Nephron (organoid): ENCODE measurements at regions not wholly inside any gene's neighbourhood (a gene's known extent, or its start where the extent isn't known, plus 50 kb on each side); places are given as distances from the start of the nearest gene placed in this dataset.

Experiments
- H3K27ac Mint-ChIP-seq, 3 experiments: 2 replicates each; pipeline ENCODE4 v1.8.0; 2020; ENCODE audit warnings: mixed read lengths in 3 of 3, mild to moderate bottlenecking in 2 of 3, moderate library complexity in 1 of 3
- H3K27me3 Mint-ChIP-seq: 2 replicates; pipeline ENCODE4 v1.8.0; 2021; ENCODE audit warnings: low read depth, mild to moderate bottlenecking, moderate library complexity, mixed read lengths
- H3K36me3 Mint-ChIP-seq: 2 replicates; pipeline ENCODE4 v1.8.0; 2020; ENCODE audit warnings: low read depth, mixed read lengths
- H3K4me1 Mint-ChIP-seq: 2 replicates; pipeline ENCODE4 v1.8.0; 2020; ENCODE audit warnings: mixed read lengths
- H3K4me3 Mint-ChIP-seq, 3 experiments: 2 replicates each; pipeline ENCODE4 v1.8.0; 2020; ENCODE audit warnings: mild to moderate bottlenecking in 3 of 3, mixed read lengths in 3 of 3, moderate library complexity in 2 of 3
- H3K9me3 Mint-ChIP-seq: 2 replicates; pipeline ENCODE4 v1.8.0; 2020; ENCODE audit warnings: mixed read lengths
- CTCF ChIP-seq, 3 experiments: fragments of 200-600 bp; sonication (generic); IDR thresholded peaks; one replicate each; pipeline ENCODE4 v1.5.0; 2021; ENCODE audit warnings: antibody characterized with exemption in 3 of 3; ENCODE audit not compliant: unreplicated experiment in 3 of 3

GRCh38 chr1:192418552-192419285, 101.9 kb downstream of the RGS21 start:
- no peak for TF ChIP-seq CTCF (IDR thresholded peaks at IDR 0.05; ENCODE audit: unreplicated experiment in 3 of 3)

GRCh38 chr1:192430644-192431043, 113.9 kb downstream of the RGS21 start:
- Mint-ChIP-seq H3K36me3 (peaks cover 4% of the 10 kb centered on the region), H3K27me3 (no peaks in the 10 kb centered on the region), H3K4me3 (no peak overlapping the region), H3K27ac (no peak overlapping the region), H3K9me3 (peaks cover 18% of the 10 kb centered on the region), H3K4me1 (no peaks in the 10 kb centered on the region)
- no peak for TF ChIP-seq CTCF (IDR thresholded peaks at IDR 0.05; ENCODE audit: unreplicated experiment in 3 of 3)

More at GRCh38 chr1:192418552-192419285, 101.9 kb downstream of the RGS21 start:
- no peaks in the 10 kb centered on the region for H3K27me3 Mint-ChIP-seq
- H3K27ac Mint-ChIP-seq, result no peak overlapping the region
- no peaks in the 10 kb centered on the region for H3K9me3 Mint-ChIP-seq
- H3K4me1 Mint-ChIP-seq, result no peaks in the 10 kb centered on the region
- H3K36me3 Mint-ChIP-seq, result no peaks in the 10 kb centered on the region
- H3K4me3 Mint-ChIP-seq, result no peak overlapping the region

GRCh38 chr1:192435704-192436103, 118.9 kb downstream of the RGS21 start:
- Mint-ChIP-seq H3K27ac (no peak overlapping the region), H3K9me3 (peaks cover 3% of the 10 kb centered on the region), H3K36me3 (no peaks in the 10 kb centered on the region), H3K4me1 (no peaks in the 10 kb centered on the region), H3K4me3 (no peak overlapping the region), H3K27me3 (no peaks in the 10 kb centered on the region)
- TF ChIP-seq CTCF (IDR thresholded peaks at IDR 0.05; ENCODE audit: unreplicated experiment in 3 of 3), result no peak

GRCh38 chr1:192436441-192437078, 119.8 kb downstream of the RGS21 start:
- H3K4me1 Mint-ChIP-seq, result no peaks in the 10 kb centered on the region
- H3K27ac Mint-ChIP-seq, result no peak overlapping the region
- H3K36me3 Mint-ChIP-seq, result no peaks in the 10 kb centered on the region
- H3K27me3 Mint-ChIP-seq, result no peaks in the 10 kb centered on the region
- H3K4me3 Mint-ChIP-seq, result no peak overlapping the region
- TF ChIP-seq CTCF (IDR thresholded peaks at IDR 0.05; ENCODE audit: unreplicated experiment in 3 of 3), result no peak
- H3K9me3 Mint-ChIP-seq, result peaks cover 2% of the 10 kb centered on the region

- no peak overlapping the region for H3K27ac Mint-ChIP-seq
- H3K9me3 Mint-ChIP-seq, result no peaks in the 10 kb centered on the region
- H3K4me1 Mint-ChIP-seq, result no peaks in the 10 kb centered on the region
- no peaks in the 10 kb centered on the region for H3K27me3 Mint-ChIP-seq
- TF ChIP-seq CTCF (IDR thresholded peaks at IDR 0.05; ENCODE audit: unreplicated experiment in 3 of 3), result no peak
- H3K36me3 Mint-ChIP-seq, result no peaks in the 10 kb centered on the region
- H3K4me3 Mint-ChIP-seq, result no peak overlapping the region
Observed at GRCh38 chr1:192438737-192439136, 121.9 kb downstream of the RGS21 start.
